ENCODE measurements at regions not wholly inside any gene's neighbourhood (a gene's known extent, or its start where the extent isn't known, plus 50 kb on each side); places are given as distances from the start of the nearest gene placed in this dataset.

GRCh38 chr3:152998591-152998990, 163.4 kb upstream of the RAP2B start:
- Mint-ChIP-seq H3K27me3 (ENCODE audit: insufficient read depth, unreplicated experiment) (no peaks in the 10 kb centered on the region), H3K4me3 (ENCODE audit: unreplicated experiment) (no peak overlapping the region), H3K27ac (ENCODE audit: low read depth, unreplicated experiment) (no peak overlapping the region), H3K4me1 (ENCODE audit: insufficient read depth, unreplicated experiment) (no peaks in the 10 kb centered on the region), H3K9me3 (ENCODE audit: unreplicated experiment) (no peaks in the 10 kb centered on the region), H3K36me3 (ENCODE audit: insufficient read depth, unreplicated experiment) (no peaks in the 10 kb centered on the region)
- TF ChIP-seq CTCF (IDR thresholded peaks at IDR 0.05; ENCODE audit: unreplicated experiment), result no peak
- DNase-seq (ENCODE audit: unreplicated experiment), result no peak
- intact Hi-C loops (cut with micrococcal nuclease), result no loop called here
- no TSS peak for BruUV-seq (replicated peaks)
- ChIA-PET POLR2A (no interaction called here), CTCF (interaction anchor here (0.7 kb wide), 1 partner anchor 22 kb away, joined by 5 read pairs; no protein-coding TSS in a partner anchor)

- H3K36me3 Mint-ChIP-seq (ENCODE audit: insufficient read depth, unreplicated experiment), result no peaks in the 10 kb centered on the region
- no peaks in the 10 kb centered on the region for H3K4me1 Mint-ChIP-seq (ENCODE audit: insufficient read depth, unreplicated experiment)
- POLR2A ChIA-PET, result interaction anchor here (0.6 kb wide), 1 partner anchor 349 kb away, joined by 3 read pairs; no protein-coding TSS in a partner anchor
- no peak overlapping the region for H3K4me3 Mint-ChIP-seq (ENCODE audit: unreplicated experiment)
- CTCF ChIA-PET, result interaction anchor here (0.7 kb wide), 1 partner anchor 884 kb away, joined by 5 read pairs; no protein-coding TSS in a partner anchor
- no peaks in the 10 kb centered on the region for H3K9me3 Mint-ChIP-seq (ENCODE audit: unreplicated experiment)
- no peak for DNase-seq (ENCODE audit: unreplicated experiment)
- intact Hi-C loops (cut with micrococcal nuclease), result no loop called here
- no peaks in the 10 kb centered on the region for H3K27me3 Mint-ChIP-seq (ENCODE audit: insufficient read depth, unreplicated experiment)
- BruUV-seq (replicated peaks), result no TSS peak
- no peak overlapping the region for H3K27ac Mint-ChIP-seq (ENCODE audit: low read depth, unreplicated experiment)
- TF ChIP-seq CTCF (IDR thresholded peaks at IDR 0.05; ENCODE audit: unreplicated experiment), result no peak
These were observed 161.7 kb upstream of the RAP2B start for GRCh38 chr3:153000325-153000724.

GRCh38 chr3:153001210-153002078, 160.6 kb upstream of the RAP2B start:
- no peak overlapping the region for H3K4me3 Mint-ChIP-seq (ENCODE audit: unreplicated experiment)
- H3K36me3 Mint-ChIP-seq (ENCODE audit: insufficient read depth, unreplicated experiment), result no peaks in the 10 kb centered on the region
- H3K4me1 Mint-ChIP-seq (ENCODE audit: insufficient read depth, unreplicated experiment), result no peaks in the 10 kb centered on the region
- no peak overlapping the region for H3K27ac Mint-ChIP-seq (ENCODE audit: low read depth, unreplicated experiment)
- BruUV-seq (replicated peaks), result no TSS peak
- intact Hi-C loops (cut with micrococcal nuclease), result no loop called here
- CTCF ChIA-PET, result interaction anchor here (0.6 kb wide), 1 partner anchor 134 kb away, joined by 3 read pairs; no protein-coding TSS in a partner anchor
- TF ChIP-seq CTCF (IDR thresholded peaks at IDR 0.05; ENCODE audit: unreplicated experiment), result no peak
- no peaks in the 10 kb centered on the region for H3K9me3 Mint-ChIP-seq (ENCODE audit: unreplicated experiment)
- H3K27me3 Mint-ChIP-seq (ENCODE audit: insufficient read depth, unreplicated experiment), result no peaks in the 10 kb centered on the region
- no peak for DNase-seq (ENCODE audit: unreplicated experiment)
- POLR2A ChIA-PET, result no interaction called here

GRCh38 chr3:153003441-153003840, 158.6 kb upstream of the RAP2B start:
- CTCF ChIA-PET, result no interaction called here
- POLR2A ChIA-PET, result no interaction called here
- no peaks in the 10 kb centered on the region for H3K9me3 Mint-ChIP-seq (ENCODE audit: unreplicated experiment)
- H3K27me3 Mint-ChIP-seq (ENCODE audit: insufficient read depth, unreplicated experiment), result no peaks in the 10 kb centered on the region
- DNase-seq (ENCODE audit: unreplicated experiment), result no peak
- TF ChIP-seq CTCF (IDR thresholded peaks at IDR 0.05; ENCODE audit: unreplicated experiment), result no peak
- H3K4me1 Mint-ChIP-seq (ENCODE audit: insufficient read depth, unreplicated experiment), result no peaks in the 10 kb centered on the region
- intact Hi-C loops (cut with micrococcal nuclease), result no loop called here
- no peak overlapping the region for H3K4me3 Mint-ChIP-seq (ENCODE audit: unreplicated experiment)
- no peak overlapping the region for H3K27ac Mint-ChIP-seq (ENCODE audit: low read depth, unreplicated experiment)
- no TSS peak for BruUV-seq (replicated peaks)
- no peaks in the 10 kb centered on the region for H3K36me3 Mint-ChIP-seq (ENCODE audit: insufficient read depth, unreplicated experiment)
